Left lobe of liver (tissue), 2 donors: ENCODE measurements at regions not wholly inside any gene's neighbourhood (a gene's known extent, or its start where the extent isn't known, plus 50 kb on each side); places are given as distances from the start of the nearest gene placed in this dataset.
"Not testable (repeated sequence)": the region's sequence is repeated elsewhere in the genome, so short reads cannot be mapped to it uniquely, and the experiment has no call there.

ENCODE experiments used
- ATAC-seq: fragments of 200-7000 bp; cut with Tn5 transposase; one replicate; pipeline ENCODE4 v1.9.1; 2020; ENCODE audit warnings: mild to moderate bottlenecking, moderate library complexity
- DNase-seq: peaks from one replicate; pipeline ENCODE4 v3.0.0-alpha.2; 2020; ENCODE audit warnings: low spot score
- donor health status: DM: no; HTN: no; CAD: no; lungs with moderate emphysema.
- donor health status: DM: no; HTN: yes; CAD: no.

GRCh38 chr1:104135036-104135435 lies 385.3 kb downstream of the AMY1C start:
- not testable (repeated sequence) for DNase-seq, ATAC-seq

GRCh38 chr1:104136621-104137020 lies 386.9 kb downstream of the AMY1C start:
- DNase-seq: no peak
- ATAC-seq: no peak

- ATAC-seq (no peak), DNase-seq (no peak)
These were observed 407.0 kb downstream of the AMY1C start for GRCh38 chr1:104156738-104157137.

- no peak for DNase-seq
- no peak for ATAC-seq
These were observed 414.3 kb downstream of the AMY1C start for GRCh38 chr1:104163912-104164476.

GRCh38 chr1:104172243-104172681 lies 422.6 kb downstream of the AMY1C start:
- DNase-seq: no peak

GRCh38 chr1:104182251-104182650 lies 432.6 kb downstream of the AMY1C start:
- no peak for DNase-seq
- ATAC-seq: no peak

More at GRCh38 chr1:104172243-104172681, 422.6 kb downstream of the AMY1C start:
- ATAC-seq: no peak

- ATAC-seq (no peak), DNase-seq (no peak)
These were observed 439.5 kb downstream of the AMY1C start for GRCh38 chr1:104189207-104189606.

GRCh38 chr1:104190821-104191220 lies 441.1 kb downstream of the AMY1C start:
- no peak for ATAC-seq

GRCh38 chr1:104195395-104195794 lies 445.7 kb downstream of the AMY1C start:
- DNase-seq: no peak
- ATAC-seq: no peak

More at GRCh38 chr1:104190821-104191220, 441.1 kb downstream of the AMY1C start:
- DNase-seq: no peak

GRCh38 chr1:104196136-104196535 lies 446.4 kb downstream of the AMY1C start:
- DNase-seq: no peak
- ATAC-seq: no peak

- ATAC-seq (no peak), DNase-seq (no peak)
These were observed 447.8 kb downstream of the AMY1C start for GRCh38 chr1:104197516-104197915.

- no peak for ATAC-seq
- no peak for DNase-seq
These were observed 462.5 kb downstream of the AMY1C start for GRCh38 chr1:104212239-104212638.

- DNase-seq, ATAC-seq: not testable (repeated sequence)
These were observed 467.8 kb downstream of the AMY1C start for GRCh38 chr1:104217395-104217986.

- no peak for ATAC-seq
- no peak for DNase-seq
These were observed 480.2 kb downstream of the AMY1C start for GRCh38 chr1:104229860-104230259.

- DNase-seq (no peak), ATAC-seq (no peak)
These were observed 482.0 kb downstream of the AMY1C start for GRCh38 chr1:104231676-104232075.

GRCh38 chr1:104235141-104235540 lies 485.4 kb downstream of the AMY1C start:
- ATAC-seq: no peak
- no peak for DNase-seq

- DNase-seq: no peak
- no peak for ATAC-seq
These were observed 489.3 kb downstream of the AMY1C start for GRCh38 chr1:104238991-104239390.

GRCh38 chr1:104248385-104248784 lies 498.7 kb downstream of the AMY1C start:
- DNase-seq (no peak), ATAC-seq (no peak)

- no peak for ATAC-seq
- no peak for DNase-seq
These were observed 509.8 kb downstream of the AMY1C start for GRCh38 chr1:104259481-104259880.

- not testable (repeated sequence) for DNase-seq, ATAC-seq
These were observed 513.4 kb downstream of the AMY1C start for GRCh38 chr1:104263110-104263509.

- DNase-seq (no peak), ATAC-seq (no peak)
These were observed 514.8 kb downstream of the AMY1C start for GRCh38 chr1:104264521-104264920.

- DNase-seq (no peak), ATAC-seq (no peak)
These were observed 515.5 kb downstream of the AMY1C start for GRCh38 chr1:104265163-104265562.

GRCh38 chr1:104266612-104267011 lies 516.9 kb downstream of the AMY1C start:
- no peak for ATAC-seq
- DNase-seq: no peak
